CD14-positive monocyte (primary cell): ENCODE measurements at regions not wholly inside any gene's neighbourhood (a gene's known extent, or its start where the extent isn't known, plus 50 kb on each side); places are given as distances from the start of the nearest gene placed in this dataset.

ENCODE experiments used
- DNase-seq, 3 donors: peaks; one replicate each; pipeline ENCODE4 v3.0.0-alpha.2; 2011 to 2022
- H2AFZ ChIP-seq: 2 replicates; pipeline ENCODE4 v1.6.0; 2012; ENCODE audit warnings: mild to moderate bottlenecking, low read depth, low read length, inconsistent platforms; ENCODE audit not compliant: insufficient read depth, poor library complexity, severe bottlenecking
- H3K27ac ChIP-seq, 2 donors: 1 replicate in 1 of 2; 2 replicates in 1 of 2; pipeline ENCODE4 v1.5.1; 2012 to 2013; ENCODE audit warnings: low read length in 2 of 2, control low read depth in 1 of 2, inconsistent platforms in 1 of 2, low read depth in 1 of 2, mild to moderate bottlenecking in 1 of 2
- H3K27me3 ChIP-seq, 2 donors: one replicate each; pipeline versions ENCODE4 v1.6.0 to v1.6.1; 2011 to 2013; ENCODE audit warnings: low read length in 2 of 2; ENCODE audit not compliant: control insufficient read depth in 2 of 2, insufficient read depth in 2 of 2
- H3K36me3 ChIP-seq, 2 donors: replicated peaks in 1 of 2; 1 replicate in 1 of 2; 2 replicates in 1 of 2; pipeline versions ENCODE4 v1.5.1 to v1.6.1; 2012 to 2013; ENCODE audit warnings: low read length in 2 of 2, control low read depth in 1 of 2, inconsistent platforms in 1 of 2, mild to moderate bottlenecking in 1 of 2; ENCODE audit not compliant: insufficient read depth in 2 of 2, control insufficient read depth in 1 of 2
- H3K4me1 ChIP-seq, 2 donors: 1 replicate in 1 of 2; 2 replicates in 1 of 2; pipeline versions ENCODE4 v1.5.1 to v1.6.1; 2012 to 2013; ENCODE audit warnings: low read length in 2 of 2, control low read depth in 1 of 2, inconsistent platforms in 1 of 2, mild to moderate bottlenecking in 1 of 2, moderate library complexity in 1 of 2; ENCODE audit not compliant: insufficient read depth in 2 of 2, control insufficient read depth in 1 of 2
- H3K4me2 ChIP-seq: replicated peaks from 2 replicates; pipeline ENCODE3; 2012; ENCODE audit warnings: low read length, moderate library complexity, mild to moderate bottlenecking; ENCODE audit not compliant: poor library complexity, severe bottlenecking; ENCODE audit errors: extremely low read depth
- H3K4me3 ChIP-seq, 3 experiments: fragments of 200-600 bp in 1 of 3; sonication (generic) in 1 of 3; replicated peaks in 1 of 3; 1 replicate in 2 of 3; 2 replicates in 1 of 3; pipeline ENCODE4 v1.5.1; 2011 to 2013; ENCODE audit warnings: low read length in 3 of 3, mild to moderate bottlenecking in 3 of 3, control low read depth in 2 of 3, low read depth in 2 of 3, inconsistent platforms in 1 of 3, moderate library complexity in 1 of 3
- H3K79me2 ChIP-seq: 2 replicates; pipeline ENCODE4 v1.6.0; 2012; ENCODE audit warnings: mild to moderate bottlenecking, control low read depth, inconsistent platforms, low read length, moderate library complexity; ENCODE audit not compliant: insufficient read depth
- H3K9ac ChIP-seq: 2 replicates; pipeline ENCODE4 v1.6.0; 2017; ENCODE audit warnings: low read length, mild to moderate bottlenecking; ENCODE audit not compliant: insufficient read depth, poor library complexity, severe bottlenecking
- H3K9me3 ChIP-seq, 2 donors: replicated peaks in 1 of 2; 1 replicate in 1 of 2; 2 replicates in 1 of 2; pipeline versions ENCODE4 v1.5.1 to v1.6.1; 2012 to 2013; ENCODE audit warnings: low read length in 2 of 2, control low read depth in 1 of 2; ENCODE audit not compliant: control insufficient read depth in 1 of 2, insufficient read depth in 1 of 2
- H4K20me1 ChIP-seq: 2 replicates; pipeline ENCODE4 v1.6.0; 2012; ENCODE audit warnings: mild to moderate bottlenecking, low read length, control low read depth, moderate library complexity; ENCODE audit not compliant: insufficient read depth
- H3K27ac Mint-ChIP-seq, 7 donors: one replicate each; pipeline ENCODE4 v1.8.0; 2020; ENCODE audit warnings: mild to moderate bottlenecking in 7 of 7, mixed read lengths in 7 of 7, moderate library complexity in 6 of 7, inconsistent platforms in 2 of 7
- H3K27me3 Mint-ChIP-seq, 3 donors: one replicate each; pipeline ENCODE4 v1.8.0; 2021 to 2022; ENCODE audit warnings: low read depth in 3 of 3, mild to moderate bottlenecking in 3 of 3, mixed read lengths in 3 of 3, moderate library complexity in 3 of 3, inconsistent platforms in 1 of 3
- H3K36me3 Mint-ChIP-seq, 2 donors: one replicate each; pipeline ENCODE4 v1.8.0; 2020; ENCODE audit warnings: mixed read lengths in 2 of 2, inconsistent platforms in 1 of 2, mild to moderate bottlenecking in 1 of 2
- H3K4me1 Mint-ChIP-seq: one replicate; pipeline ENCODE4 v1.8.0; 2020; ENCODE audit warnings: mild to moderate bottlenecking, mixed read lengths
- H3K4me3 Mint-ChIP-seq, 2 donors: one replicate each; pipeline ENCODE4 v1.8.0; 2020; ENCODE audit warnings: mild to moderate bottlenecking in 2 of 2, mixed read lengths in 2 of 2, moderate library complexity in 1 of 2
- H3K9me3 Mint-ChIP-seq, 7 donors: one replicate each; pipeline ENCODE4 v1.8.0; 2020 to 2022; ENCODE audit warnings: mixed read lengths in 7 of 7, mild to moderate bottlenecking in 6 of 7, moderate library complexity in 6 of 7, inconsistent platforms in 2 of 7
- WGBS: methylation state at CpG from one replicate; pipeline ENCODE4 v1.1.5; 2013; ENCODE audit warnings: missing lambda C conversion rate; ENCODE audit not compliant: insufficient coverage; 5-methylcytosine and 5-hydroxymethylcytosine counted together
- intact Hi-C, 2 donors: fragments of 100-400 bp; cut with micrococcal nuclease; formaldehyde crosslinking; loops; one replicate each; pipeline versions ENCODE4 v1.15.0 to v1.15.1; 2023
- TF ChIP-seq, protein P1 (sequence below): fragments of 200-600 bp; IDR thresholded peaks from one replicate; pipeline ENCODE4 v1.8.0; 2022; ENCODE audit warnings: antibody characterized with exemption, mild to moderate bottlenecking

DNA sequence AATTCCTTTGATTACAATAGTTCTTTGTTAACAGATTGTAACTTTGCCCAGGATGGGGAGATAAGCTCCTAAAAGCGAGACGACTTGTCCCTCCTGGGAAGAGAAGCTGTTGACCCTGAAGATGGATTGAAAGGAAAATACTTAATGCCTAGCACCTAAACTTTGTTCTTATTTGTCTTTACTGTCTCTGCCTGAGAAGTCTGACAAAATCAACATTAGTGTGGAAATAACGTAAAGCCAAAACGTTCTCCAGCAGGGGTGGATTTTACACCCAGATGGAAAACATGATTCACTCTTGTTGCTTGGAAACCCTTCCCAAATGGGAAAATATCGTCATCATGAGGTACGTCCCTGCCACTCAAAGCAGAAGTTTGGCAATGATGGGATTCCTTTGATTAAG is 450.1 kb downstream of the SLC4A3 start:
- 74% methylated on average over 2 of the region's 6 CpGs for WGBS
- Histone ChIP-seq H3K27ac (no peak overlapping the region), H3K4me1 (no peaks in the 10 kb centered on the region), H3K27me3 (no peaks in the 10 kb centered on the region), H3K4me3 (no peak overlapping the region), H4K20me1 (no peaks in the 10 kb centered on the region), H2AFZ (no peak overlapping the region), H3K4me2 (no peak overlapping the region), H3K36me3 (no peaks in the 10 kb centered on the region), H3K79me2 (no peaks in the 10 kb centered on the region), H3K9ac (no peak overlapping the region), H3K9me3 (no peaks in the 10 kb centered on the region)
- peaks cover 0 to 4% (median 2%) of the 10 kb centered on the region in 7 donors for H3K9me3 Mint-ChIP-seq
- no peak overlapping the region for H3K27ac Mint-ChIP-seq
- peaks cover 0 to 2% (median 0%) of the 10 kb centered on the region in 3 donors for H3K27me3 Mint-ChIP-seq
- no peaks in the 10 kb centered on the region for H3K36me3 Mint-ChIP-seq
- H3K4me1 Mint-ChIP-seq: no peaks in the 10 kb centered on the region
- no peak for DNase-seq
- TF ChIP-seq, protein P1, sequence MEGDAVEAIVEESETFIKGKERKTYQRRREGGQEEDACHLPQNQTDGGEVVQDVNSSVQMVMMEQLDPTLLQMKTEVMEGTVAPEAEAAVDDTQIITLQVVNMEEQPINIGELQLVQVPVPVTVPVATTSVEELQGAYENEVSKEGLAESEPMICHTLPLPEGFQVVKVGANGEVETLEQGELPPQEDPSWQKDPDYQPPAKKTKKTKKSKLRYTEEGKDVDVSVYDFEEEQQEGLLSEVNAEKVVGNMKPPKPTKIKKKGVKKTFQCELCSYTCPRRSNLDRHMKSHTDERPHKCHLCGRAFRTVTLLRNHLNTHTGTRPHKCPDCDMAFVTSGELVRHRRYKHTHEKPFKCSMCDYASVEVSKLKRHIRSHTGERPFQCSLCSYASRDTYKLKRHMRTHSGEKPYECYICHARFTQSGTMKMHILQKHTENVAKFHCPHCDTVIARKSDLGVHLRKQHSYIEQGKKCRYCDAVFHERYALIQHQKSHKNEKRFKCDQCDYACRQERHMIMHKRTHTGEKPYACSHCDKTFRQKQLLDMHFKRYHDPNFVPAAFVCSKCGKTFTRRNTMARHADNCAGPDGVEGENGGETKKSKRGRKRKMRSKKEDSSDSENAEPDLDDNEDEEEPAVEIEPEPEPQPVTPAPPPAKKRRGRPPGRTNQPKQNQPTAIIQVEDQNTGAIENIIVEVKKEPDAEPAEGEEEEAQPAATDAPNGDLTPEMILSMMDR: no peak
- intact Hi-C loops: no loop called here
- H3K4me3 Mint-ChIP-seq: no peak overlapping the region

DNA sequence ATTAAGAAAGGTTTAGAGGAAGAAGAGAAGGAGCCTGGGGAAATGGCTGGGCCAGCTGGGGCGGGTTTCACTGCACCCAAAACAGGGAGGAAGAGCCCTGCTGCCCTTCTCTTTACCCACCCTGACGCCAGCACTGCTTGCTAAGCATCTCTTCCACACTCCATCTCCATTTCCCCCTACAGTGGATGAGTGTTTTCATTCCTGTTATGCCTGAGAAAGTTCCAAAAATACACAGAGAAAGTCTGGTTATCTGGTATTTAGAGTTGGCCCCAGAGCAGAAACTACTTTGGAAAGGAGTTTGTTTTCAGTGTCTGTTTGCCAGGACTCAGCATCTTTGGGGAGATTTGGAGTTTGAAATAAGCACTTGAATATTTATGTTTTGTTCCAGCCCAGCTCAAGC is 451.0 kb downstream of the SLC4A3 start:
- H4K20me1 ChIP-seq: no peaks in the 10 kb centered on the region
- Mint-ChIP-seq H3K36me3 (no peaks in the 10 kb centered on the region), H3K4me3 (no peak overlapping the region), H3K4me1 (no peaks in the 10 kb centered on the region), H3K9me3 (peaks cover 0 to 4% (median 1%) of the 10 kb centered on the region in 7 donors), H3K27ac (no peak overlapping the region), H3K27me3 (no peaks in the 10 kb centered on the region)
- no peaks in the 10 kb centered on the region for H3K4me1 ChIP-seq
- H3K27me3 ChIP-seq: no peaks in the 10 kb centered on the region
- no peak for DNase-seq
- H3K4me2 ChIP-seq: no peak overlapping the region
- H3K36me3 ChIP-seq: no peaks in the 10 kb centered on the region
- no peak overlapping the region for H3K9ac ChIP-seq
- no peak overlapping the region for H3K4me3 ChIP-seq
- TF ChIP-seq, protein P1: no peak
- no peak overlapping the region for H2AFZ ChIP-seq
- no CpG with 5 or more reads among the region's 2 CpGs for WGBS
- H3K9me3 ChIP-seq: no peaks in the 10 kb centered on the region
- no peak overlapping the region for H3K27ac ChIP-seq
- H3K79me2 ChIP-seq: no peaks in the 10 kb centered on the region
- intact Hi-C loops: no loop called here
